ENCODE measurements at regions not wholly inside any gene's neighbourhood (a gene's known extent, or its start where the extent isn't known, plus 50 kb on each side); places are given as distances from the start of the nearest gene placed in this dataset.

- no peak for TF ChIP-seq CTCF (IDR thresholded peaks at IDR 0.05; ENCODE audit: poor library complexity, severe bottlenecking)
- TF ChIP-seq EZH2 (IDR thresholded peaks at IDR 0.05; ENCODE audit: borderline replicate concordance, insufficient read depth, low read length, poor library complexity, severe bottlenecking), result no peak
- no peak for TF ChIP-seq POLR2AphosphoS5 (IDR thresholded peaks at IDR 0.05)
Observed at GRCh38 chr1:5693568-5693967, 298.7 kb downstream of the NPHP4 start.
